IPS DF 19.7 (cell line): ENCODE measurements at regions not wholly inside any gene's neighbourhood (a gene's known extent, or its start where the extent isn't known, plus 50 kb on each side); places are given as distances from the start of the nearest gene placed in this dataset.
"Not testable (repeated sequence)": the region's sequence is repeated elsewhere in the genome, so short reads cannot be mapped to it uniquely, and the experiment has no call there.

Source experiments
- DNase-seq: peaks from one replicate; pipeline ENCODE4 v3.0.0-alpha.2; 2013; ENCODE audit warnings: low read depth, low spot score

DNA sequence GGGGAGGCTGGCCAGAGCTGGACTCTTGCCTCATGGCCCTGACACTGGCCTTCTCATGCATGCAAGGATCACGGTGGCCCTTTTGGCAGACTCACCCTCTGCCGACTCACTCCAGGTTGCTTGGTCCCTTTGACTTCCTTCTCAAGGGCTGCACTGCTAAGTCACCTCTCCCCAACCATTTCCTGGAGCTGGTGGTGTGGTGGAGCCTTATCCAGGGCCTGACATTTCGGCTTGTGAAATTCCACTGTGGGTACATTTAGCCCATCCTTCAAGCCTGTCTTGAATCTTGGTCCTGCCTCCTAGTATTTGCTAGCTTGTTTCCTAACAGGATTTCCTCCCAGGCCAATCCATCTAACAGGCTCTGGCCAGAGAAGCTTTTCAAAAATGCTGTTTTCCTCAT, 52.6 kb upstream of the JUN start:
- DNase-seq = no peak

DNA sequence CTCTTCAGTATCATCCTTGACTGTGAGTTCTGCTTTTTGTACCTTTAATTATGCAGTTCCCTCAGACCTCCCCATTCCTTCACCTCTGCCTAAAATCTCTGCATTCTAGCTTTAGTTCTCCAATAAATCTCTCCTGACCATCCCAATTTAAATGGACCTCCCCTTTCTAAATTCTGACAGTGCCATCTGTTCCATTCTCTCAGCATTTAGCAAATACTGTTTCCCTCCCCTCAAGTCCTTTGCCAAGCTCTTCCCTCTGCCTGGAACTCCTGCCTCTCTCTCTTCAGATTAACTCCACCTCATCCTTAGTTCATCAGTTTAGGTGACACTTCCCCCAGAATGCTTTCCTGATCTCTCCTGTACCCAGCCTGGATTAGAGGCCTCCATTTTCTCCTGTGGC, 54.0 kb upstream of the JUN start:
- no peak for DNase-seq

DNA sequence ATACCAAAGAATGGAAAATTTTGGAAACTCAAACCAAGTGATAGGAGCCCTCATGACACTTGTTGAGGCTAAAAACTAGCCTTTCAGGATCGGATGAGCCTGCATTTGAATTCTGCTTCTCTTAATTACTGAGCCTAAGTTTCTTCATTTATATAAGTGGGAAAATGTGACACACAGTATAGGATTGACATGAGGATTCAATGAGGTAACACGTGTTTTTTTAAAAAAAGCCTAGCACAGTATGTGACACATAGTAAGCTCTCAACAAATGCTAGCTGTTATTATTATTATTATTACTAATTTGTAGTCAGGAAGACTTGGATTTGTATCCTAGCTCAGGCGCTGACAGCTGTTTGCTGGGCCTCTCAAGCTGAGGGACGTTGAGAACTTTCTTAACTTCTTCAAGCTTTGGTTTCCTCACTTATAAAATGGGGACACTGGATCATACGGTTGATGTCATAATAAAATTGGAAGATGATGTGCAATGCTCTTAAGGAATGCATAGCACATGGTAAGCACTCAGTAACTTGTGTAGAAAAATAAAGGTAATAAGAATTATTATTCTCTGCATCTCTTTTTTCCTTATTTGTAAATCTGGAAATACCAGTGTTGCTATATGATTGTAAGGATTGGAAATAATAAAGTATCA, 55.4 kb upstream of the JUN start:
- no peak for DNase-seq

DNA sequence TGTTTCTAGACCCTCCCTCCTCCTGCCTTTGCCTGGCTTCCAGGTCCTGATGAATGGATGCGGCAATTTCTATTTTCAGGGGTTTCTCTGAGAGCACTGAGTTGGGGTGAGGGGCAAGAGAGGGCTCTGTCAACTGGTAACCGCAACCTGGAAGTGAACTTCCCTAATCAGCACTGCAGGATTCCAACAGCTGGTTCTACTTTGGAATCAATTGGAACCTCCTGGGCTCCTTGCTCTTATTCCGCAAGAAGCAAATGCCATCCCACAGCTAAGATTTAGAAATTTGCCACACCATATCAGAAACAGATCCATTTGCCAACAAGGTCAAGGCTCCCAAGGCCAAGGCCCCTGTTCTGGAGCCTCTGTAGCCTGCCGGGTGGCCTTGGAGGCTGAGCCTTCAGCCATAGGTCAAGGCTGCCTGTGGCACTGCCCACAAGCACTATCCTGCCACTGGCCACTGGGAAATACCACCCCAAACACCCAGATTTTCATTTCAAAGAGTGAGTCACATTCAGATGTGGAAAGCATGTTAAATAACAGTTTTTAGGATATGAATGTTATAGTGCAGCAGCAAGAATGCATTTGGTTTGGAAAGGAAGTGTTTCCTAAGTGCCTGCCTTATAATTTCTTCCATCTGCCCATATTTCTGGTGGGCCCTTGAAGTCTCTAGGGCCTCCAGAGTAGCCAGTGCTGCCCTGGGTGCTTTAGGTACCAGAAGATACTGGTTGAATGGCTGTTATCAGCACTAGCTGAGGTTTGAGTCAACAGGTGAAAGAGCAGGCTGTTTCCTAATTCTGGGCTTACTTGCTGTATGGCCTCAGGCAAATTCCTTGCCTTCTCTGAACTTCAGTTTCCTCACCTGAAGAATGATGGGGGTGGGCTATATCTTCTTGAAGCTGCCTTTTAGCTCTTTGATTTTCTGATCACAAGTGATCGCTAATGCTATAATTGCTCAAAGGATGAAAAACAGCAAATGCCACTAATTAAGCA, 56.3 kb upstream of the JUN start:
- no peak for DNase-seq

DNA sequence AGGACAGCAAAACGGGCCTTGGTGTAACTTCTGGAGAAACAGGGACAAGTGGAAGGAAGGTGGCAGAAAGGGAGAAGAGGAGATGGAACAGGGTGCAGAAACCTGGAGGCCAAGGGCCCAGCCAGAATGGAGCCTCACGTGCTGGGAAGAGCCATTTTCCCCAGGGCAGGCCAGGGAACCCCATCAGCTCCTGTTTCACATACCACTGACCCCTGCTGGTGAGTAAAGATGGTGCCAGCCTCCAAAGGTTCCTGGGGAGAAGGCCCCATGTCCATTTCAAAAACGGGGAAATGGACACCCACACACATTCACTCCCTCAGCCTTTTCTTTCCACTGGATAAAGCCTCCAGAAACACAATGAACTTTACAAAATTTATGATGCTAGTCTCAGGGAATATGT, 57.6 kb upstream of the JUN start:
- DNase-seq = no peak

DNA sequence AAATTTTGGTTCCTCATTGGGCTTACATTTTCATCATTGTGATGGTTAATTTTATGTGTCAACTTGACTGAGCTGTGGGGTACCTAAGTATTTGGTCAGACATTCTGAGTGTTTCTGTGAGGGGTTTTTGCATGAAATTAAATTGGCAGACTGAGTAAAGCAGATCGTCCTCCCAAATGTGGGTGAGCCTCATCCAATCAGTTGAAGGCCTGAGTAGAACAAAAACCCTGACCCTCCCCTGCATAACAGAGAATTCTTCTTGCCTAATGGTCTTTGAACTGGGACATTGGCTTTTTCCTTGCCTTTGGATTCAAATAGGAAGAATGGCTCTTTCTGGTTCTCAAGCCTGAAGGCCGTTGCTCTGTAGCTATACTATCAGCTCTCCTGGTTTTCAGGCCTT, 59.1 kb upstream of the JUN start:
- DNase-seq = no peak

DNA sequence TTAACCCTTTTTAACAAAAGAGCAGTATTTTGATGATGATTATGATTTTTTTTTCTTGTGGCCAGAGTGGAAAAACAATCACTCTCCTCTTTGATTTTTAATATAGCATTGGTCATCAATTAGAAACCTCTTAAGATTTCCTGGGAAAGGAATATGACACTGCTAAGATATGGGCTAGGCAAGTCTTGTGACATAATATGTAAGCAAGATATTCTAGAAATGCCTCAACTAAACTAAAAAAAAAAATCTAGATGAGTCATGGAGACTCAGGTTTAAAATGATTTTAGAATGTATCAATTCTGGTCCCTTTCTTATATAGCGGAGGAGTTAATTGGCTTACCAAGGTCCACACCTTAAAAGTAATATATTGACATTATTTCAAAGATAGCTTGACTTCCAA, 60.3 kb upstream of the JUN start:
- no peak for DNase-seq

DNA sequence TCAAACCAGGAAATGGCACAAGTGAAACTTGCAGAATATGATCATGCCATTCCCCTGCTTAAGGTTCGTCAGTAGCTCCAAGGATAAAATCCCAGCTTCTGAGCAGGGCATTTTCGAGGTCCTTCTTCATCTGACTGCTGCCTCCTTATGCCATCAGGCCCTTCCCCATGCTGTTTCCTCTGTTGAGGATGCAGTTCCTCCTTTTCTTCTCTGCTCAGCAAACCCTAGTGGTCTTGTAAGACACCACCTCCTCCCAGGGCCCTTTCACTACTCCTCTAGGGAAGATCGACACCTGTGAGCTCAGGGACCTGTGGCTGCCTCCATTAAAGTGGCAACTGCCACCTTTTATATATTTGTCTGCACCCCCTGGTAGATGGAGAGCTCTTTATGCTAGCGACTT, 62.1 kb upstream of the JUN start:
- no peak for DNase-seq

DNA sequence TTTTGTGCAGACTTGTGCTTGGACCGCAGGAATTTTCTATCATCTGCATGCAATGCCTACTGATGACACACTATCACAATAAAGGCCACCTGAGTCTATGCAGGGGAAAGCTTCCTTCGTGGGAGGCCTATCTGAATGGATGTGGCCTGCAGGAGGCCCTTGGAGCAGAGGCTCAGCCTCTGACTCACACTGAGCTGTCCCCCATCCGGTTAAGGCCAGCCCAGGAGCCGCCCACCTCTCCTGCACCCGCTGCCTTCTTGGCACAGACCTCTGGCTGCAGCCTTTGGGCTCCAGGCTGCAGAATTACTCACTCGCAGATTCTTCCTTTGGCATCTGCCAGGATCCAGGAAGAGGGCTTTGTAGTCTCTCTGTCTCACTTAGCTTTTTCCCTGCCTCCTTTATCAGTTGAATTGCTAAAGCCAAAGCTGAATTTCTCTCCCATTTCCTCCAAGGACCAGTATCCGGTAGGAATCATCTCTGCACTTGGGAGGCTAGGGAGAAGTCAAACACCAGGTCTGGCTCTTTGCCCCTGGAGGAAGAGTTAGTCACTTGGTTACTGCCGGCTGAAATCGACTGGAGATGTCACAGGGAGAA, 65.1 kb upstream of the JUN start:
- DNase-seq = peak; percentile 20

DNA sequence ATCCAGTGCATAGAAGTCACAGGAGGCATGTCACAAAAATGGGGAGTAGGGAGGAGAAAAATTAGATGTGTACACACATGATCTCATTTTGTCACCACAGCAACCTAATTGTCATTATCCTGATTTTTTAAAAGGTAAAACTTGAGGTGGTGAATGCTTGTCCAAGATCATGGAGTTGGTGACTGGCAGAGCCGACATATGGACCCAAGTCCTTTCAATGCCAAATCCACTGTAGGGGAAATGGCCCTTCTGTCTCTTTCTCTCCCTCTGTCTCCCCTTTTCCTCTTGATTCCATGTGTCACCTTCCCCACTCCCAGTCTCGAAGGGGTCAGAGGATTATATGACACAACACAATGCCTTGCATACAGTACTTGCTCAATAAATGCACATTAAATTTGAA, 65.7 kb upstream of the JUN start:
- DNase-seq = no peak

DNA sequence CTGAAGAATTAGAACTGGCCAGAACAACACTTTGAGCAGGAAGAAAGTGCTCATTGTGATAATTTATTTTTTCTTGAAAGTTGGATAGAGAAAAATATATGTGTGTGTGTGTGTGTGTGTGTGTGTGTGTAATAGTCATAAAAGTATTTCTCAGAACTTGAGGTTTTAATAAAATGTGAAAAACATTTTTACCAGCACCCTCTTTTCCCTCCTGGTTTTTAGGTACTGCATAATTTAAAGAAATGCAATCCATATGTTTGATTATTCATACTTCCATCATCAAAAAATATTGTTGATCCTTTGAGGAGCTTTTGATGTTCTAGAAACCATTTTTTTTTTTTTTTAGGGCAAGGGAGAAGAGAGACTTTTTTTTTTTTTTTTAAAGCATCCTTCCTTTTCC, 66.8 kb upstream of the JUN start:
- no peak for DNase-seq

DNA sequence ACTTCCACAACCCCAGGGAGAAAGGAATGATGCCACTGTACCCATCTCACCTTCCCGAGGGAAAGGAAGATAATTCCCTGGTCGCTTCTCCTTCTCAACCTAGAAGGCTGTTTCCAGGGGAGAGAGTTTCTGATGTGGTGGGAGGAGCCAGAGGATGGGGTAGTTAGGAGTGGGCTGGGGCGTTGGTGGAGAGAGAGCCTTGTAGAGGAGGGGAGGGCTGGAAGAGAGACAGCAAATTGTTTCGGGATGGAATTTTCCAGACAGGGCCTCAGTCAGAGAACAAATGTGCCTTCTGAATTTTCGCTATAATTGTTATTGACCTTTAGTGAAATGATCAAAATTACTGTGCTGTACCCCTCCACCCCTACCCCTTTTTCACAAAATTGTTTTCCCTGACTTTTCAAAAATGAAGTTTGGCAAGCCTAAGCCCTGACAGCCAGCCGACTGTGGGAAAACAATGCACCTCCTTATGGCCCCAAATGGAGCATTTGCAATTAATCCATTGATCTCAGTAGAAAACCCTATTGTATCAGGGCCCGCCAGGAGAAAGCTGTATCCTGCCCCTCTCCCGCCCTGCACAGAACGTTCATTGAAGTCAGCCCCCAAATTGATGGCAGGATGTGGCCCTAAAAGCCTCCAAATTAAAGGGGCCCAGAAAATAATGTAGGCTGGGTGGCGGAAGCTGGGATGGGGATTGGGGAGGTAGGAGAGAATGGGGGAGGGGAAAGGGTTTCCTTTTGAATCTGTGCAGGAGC, 69.1 kb upstream of the JUN start:
- no peak for DNase-seq

DNA sequence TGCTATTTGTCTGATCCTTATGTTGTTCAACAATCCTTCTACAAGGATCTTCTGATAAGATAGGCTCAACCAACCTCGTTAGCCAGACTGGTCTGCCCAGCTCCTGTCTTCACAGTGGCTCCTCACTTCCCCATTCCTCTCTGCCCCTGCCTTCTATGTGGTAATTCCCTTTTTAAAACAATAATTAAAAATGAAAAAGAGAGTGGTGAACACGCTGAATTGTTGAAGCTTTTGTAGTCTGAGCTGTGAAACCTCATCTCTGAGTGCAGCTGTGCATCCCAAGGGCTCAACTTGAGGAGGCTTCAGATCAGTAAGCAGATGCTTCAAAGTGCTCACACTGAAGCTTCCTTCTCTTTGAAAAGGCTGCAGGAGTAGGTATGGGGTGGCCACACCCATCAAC, 70.7 kb upstream of the JUN start:
- no peak for DNase-seq

DNA sequence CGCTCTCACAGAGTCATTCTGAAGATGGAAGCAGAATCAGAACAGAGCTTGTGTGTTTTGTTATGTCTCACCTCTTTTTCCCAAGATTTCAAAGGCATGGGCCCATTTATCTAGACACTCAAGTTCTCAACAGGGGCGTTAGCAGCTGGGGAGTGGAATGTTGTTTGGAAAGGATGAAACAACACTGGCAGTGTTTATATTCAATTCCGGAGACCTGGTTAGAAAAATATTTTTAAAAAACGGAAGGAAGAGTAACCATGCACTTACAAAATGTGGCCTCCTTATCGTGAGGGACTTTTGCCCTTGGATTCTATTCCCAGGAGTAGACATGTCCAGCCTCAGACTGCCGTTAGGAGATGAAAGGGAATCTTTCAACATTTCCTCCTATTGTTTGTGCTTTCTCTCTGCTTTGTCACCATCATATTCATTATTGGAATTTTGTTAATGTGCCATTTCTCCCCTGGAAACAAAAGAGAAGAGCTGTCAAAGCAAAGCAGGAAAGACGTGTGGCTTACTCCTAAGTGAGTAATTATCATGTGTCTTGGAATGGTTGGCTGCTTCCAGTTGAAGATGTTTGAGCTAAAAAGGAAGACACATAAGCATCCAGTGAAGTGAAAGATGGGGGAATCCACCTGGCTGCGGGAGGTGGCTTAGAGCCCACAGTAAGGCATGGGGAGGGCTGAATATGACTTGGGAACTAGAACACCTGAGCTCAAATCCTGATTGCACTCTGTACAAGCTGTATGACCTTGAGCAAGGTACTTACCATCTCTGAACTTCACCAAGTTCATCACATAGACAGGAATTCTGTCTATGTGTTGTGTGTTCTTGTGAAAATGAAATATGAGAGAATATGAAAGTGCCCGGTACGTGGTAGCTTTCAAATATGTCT, 71.7 kb upstream of the JUN start:
- DNase-seq = no peak

DNA sequence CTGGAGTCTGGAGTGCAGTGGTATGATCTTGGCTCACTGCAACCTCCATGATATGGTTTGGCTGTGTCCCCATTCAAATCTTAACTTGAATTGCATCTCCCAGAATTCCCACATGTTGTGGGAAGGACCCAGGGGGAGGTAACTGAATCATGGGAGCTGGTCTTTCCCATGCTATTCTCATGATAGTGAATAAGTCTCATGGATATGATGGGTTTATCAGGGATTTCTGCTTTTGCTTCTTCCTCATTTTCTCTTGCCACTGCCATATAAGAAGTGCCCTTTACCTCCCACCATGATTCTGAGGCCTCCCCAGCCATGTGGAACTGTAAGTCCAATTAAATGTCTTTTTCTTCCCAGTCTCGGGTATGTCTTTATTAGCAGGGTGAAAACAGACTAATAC, 72.4 kb upstream of the JUN start:
- DNase-seq = not testable (repeated sequence)

DNA sequence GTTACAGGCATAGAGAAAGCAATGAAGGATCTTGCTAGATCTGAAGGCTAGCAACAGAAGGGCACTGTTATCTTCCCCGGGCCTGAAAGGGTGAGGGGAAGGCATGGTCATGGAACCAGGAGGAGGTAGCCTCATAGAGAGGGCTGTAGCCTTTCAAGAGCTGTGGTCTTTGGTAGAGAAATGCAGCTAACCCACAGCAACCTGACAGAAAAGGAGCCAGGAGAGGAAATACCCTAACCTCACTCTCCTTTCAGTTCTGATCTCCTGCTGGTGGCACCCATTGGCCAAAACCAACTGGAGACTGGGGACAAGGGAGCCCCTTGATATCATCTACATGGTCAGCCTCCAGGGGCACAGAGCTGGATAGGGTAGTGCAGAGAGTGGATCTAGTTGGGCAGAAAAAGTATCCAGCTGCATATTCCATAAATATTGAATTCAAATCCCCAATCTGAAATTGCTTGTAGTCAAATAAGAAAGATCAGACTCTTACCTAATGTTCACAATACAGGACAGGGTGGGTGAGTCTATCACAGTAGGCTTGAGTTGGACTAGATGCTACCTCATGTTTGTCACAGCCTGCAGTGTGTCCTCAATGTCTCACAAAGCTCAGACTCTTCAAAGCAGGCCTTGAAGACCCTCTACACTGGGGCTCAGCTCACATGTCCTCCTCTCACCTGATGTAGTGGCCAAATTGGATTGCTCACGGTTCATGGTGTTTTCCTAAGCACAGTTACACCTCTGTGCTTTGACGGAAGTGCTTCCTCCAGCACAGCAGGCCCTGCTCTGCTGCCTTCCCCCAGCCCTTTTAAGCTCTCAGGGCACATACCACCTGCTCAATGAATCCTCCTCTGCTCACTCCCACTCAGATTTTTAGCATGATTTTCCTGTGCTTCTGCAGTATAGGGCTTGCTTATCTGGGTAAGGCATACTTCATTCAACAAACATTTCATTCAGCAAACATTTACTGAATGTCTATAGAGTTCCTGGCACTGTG, 74.1 kb upstream of the JUN start:
- DNase-seq = no peak

DNA sequence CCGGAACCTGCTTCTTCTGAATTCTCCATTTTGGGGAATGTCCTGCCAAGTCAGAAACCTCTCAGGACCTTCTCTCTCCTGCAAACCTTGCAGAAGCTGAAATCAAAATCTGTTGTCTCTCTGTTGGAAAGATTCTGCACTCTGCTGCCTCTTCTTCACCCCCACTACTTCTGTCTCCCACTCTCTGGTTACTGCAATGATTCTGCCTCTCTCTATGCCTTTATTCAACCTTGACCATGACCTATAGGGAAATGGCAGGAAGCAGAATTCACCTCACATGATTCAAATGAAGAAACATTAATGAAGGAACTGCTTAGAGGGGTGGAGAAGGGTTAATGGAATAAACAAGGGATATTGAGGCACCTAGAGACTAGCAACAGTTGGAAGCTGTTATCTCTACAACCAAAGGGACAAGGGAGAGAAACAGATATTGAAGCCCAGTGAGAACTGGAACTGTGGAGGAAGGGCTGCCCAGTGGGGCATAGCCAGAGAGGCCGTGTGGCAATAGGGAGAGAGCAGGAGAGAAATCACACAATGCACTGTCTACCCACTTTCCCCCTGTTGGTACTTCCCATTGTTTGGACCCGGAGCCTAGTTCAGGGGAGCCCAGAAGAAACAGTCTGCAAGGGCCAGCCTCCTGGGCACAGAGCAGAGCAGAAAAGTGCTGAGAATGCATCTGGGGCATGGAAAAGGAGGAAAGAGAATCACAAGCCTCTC, 76.1 kb upstream of the JUN start:
- DNase-seq = no peak

DNA sequence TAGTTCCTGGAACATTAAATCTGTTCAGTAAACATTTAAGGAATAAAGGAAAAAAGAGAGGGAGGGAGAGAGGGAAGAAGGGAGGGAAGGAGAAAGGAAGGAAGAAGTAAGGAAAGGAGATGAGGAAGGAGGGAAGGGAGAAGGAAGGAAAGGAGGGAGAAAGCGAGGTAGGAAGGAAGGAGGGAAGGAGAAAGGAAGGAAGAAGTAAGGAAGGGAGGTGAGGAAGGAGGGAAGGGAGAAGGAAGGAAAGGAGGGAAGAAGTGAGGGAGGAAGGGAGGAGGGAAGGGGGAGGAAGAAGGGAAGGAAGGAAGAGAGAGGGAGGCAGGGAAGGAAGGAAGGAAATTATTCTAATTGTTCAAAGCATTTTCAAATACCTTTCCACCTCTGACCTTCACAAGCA, 77.2 kb upstream of the JUN start:
- DNase-seq = no peak

DNA sequence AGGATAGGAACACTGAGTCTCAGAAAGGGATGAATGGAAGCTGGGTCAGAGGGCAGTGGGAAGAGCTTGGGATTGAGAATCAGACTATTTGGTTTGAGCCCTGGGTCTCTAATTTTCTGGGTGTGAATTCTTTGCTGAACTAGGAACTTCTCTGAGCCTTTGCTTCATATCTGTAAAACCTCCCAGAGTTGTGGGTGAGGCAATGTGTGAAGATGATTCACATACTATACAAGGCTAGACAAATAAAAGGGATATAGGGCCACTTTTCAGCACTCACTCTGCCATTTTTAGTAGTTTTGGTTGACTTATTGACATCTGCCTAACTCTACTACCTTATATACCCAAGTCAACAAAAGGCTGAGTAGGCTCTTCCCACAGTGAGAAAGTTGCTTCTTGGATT, 77.7 kb upstream of the JUN start:
- no peak for DNase-seq
